ENCODE measurements at regions not wholly inside any gene's neighbourhood (a gene's known extent, or its start where the extent isn't known, plus 50 kb on each side); places are given as distances from the start of the nearest gene placed in this dataset.

GRCh38 chr7:156402255-156402654 is 238.3 kb upstream of the RNF32 start:
- TF ChIP-seq CTBP1 (IDR thresholded peaks at IDR 0.05; ENCODE audit: borderline replicate concordance), result no peak
- no peak for TF ChIP-seq BHLHE40 (IDR thresholded peaks at IDR 0.05; ENCODE audit: borderline replicate concordance)
- TF ChIP-seq FOXA1 (IDR thresholded peaks at IDR 0.05), result no peak
- no peak for TF ChIP-seq SUZ12 (IDR thresholded peaks at IDR 0.05)
- TF ChIP-seq, protein P1, sequence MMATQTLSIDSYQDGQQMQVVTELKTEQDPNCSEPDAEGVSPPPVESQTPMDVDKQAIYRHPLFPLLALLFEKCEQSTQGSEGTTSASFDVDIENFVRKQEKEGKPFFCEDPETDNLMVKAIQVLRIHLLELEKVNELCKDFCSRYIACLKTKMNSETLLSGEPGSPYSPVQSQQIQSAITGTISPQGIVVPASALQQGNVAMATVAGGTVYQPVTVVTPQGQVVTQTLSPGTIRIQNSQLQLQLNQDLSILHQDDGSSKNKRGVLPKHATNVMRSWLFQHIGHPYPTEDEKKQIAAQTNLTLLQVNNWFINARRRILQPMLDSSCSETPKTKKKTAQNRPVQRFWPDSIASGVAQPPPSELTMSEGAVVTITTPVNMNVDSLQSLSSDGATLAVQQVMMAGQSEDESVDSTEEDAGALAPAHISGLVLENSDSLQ (IDR thresholded peaks at IDR 0.05), result no peak
- TF ChIP-seq L3MBTL2 (conservative IDR thresholded peaks at IDR 0.05), result no peak
- no peak for TF ChIP-seq LEF1 (IDR thresholded peaks at IDR 0.05; ENCODE audit: borderline replicate concordance)
- TF ChIP-seq ARNT (IDR thresholded peaks at IDR 0.05), result no peak
- TF ChIP-seq ZNF384 (IDR thresholded peaks at IDR 0.05), result no peak
- no peak for TF ChIP-seq TARDBP (IDR thresholded peaks at IDR 0.05)
- no peak for TF ChIP-seq HDGF (IDR thresholded peaks at IDR 0.05; ENCODE audit: borderline replicate concordance)
- TF ChIP-seq FOXM1 (IDR thresholded peaks at IDR 0.05; ENCODE audit: borderline replicate concordance), result no peak
- no peak for TF ChIP-seq ELF4 (IDR thresholded peaks at IDR 0.05)
- ChIA-PET CTCF (no interaction called here), POLR2A (no interaction called here)
- DNase-seq (ENCODE audit: extremely low spot score), result no peak

- CTCF ChIA-PET, result no interaction called here
- no peak for DNase-seq (ENCODE audit: extremely low spot score)
- TF ChIP-seq HDGF (IDR thresholded peaks at IDR 0.05; ENCODE audit: borderline replicate concordance), result no peak
- TF ChIP-seq TARDBP (IDR thresholded peaks at IDR 0.05), result no peak
- no peak for TF ChIP-seq FOXK2 (IDR thresholded peaks at IDR 0.05)
- TF ChIP-seq FOXM1 (IDR thresholded peaks at IDR 0.05; ENCODE audit: borderline replicate concordance), result no peak
- TF ChIP-seq BHLHE40 (IDR thresholded peaks at IDR 0.05; ENCODE audit: borderline replicate concordance), result no peak
- no peak for TF ChIP-seq LEF1 (IDR thresholded peaks at IDR 0.05; ENCODE audit: borderline replicate concordance)
- TF ChIP-seq, protein P1 (IDR thresholded peaks at IDR 0.05), result no peak
- TF ChIP-seq ARNT (IDR thresholded peaks at IDR 0.05), result no peak
- no peak for TF ChIP-seq NFRKB (IDR thresholded peaks at IDR 0.05)
- no peak for TF ChIP-seq CTBP1 (IDR thresholded peaks at IDR 0.05; ENCODE audit: borderline replicate concordance)
- no peak for TF ChIP-seq SP1 (IDR thresholded peaks at IDR 0.05)
- no peak for TF ChIP-seq ELF4 (IDR thresholded peaks at IDR 0.05)
- POLR2A ChIA-PET, result no interaction called here
Measured at GRCh38 chr7:156401617-156402016, 239.0 kb upstream of the RNF32 start.

DNA sequence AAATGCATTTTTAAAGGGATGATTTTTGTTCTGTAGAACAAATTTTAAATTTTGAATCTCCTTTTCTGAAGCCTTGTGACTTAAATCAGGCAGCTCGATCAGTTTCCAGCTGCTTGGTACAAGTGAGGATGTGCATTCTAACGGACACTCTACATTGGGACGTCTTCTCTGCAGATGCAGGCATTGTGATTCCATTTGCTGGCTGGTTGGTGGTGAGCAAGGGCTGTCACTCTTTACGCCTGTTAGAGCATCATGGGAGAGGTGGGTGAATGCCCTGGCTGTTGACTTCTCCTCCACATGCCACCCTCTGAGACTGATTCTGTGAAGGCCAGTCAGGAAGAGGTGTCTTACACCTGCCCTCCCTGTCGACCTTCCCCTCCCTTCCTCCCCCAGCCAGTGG is 240.5 kb upstream of the RNF32 start:
- no peak for TF ChIP-seq FOXA1 (IDR thresholded peaks at IDR 0.05)
- no peak for TF ChIP-seq ELF4 (IDR thresholded peaks at IDR 0.05)
- TF ChIP-seq, protein P1 (IDR thresholded peaks at IDR 0.05), result no peak
- no peak for TF ChIP-seq FOXM1 (IDR thresholded peaks at IDR 0.05; ENCODE audit: borderline replicate concordance)
- no peak for TF ChIP-seq SUZ12 (IDR thresholded peaks at IDR 0.05)
- no peak for TF ChIP-seq HDGF (IDR thresholded peaks at IDR 0.05; ENCODE audit: borderline replicate concordance)
- no peak for TF ChIP-seq ARNT (IDR thresholded peaks at IDR 0.05)
- no peak for TF ChIP-seq TARDBP (IDR thresholded peaks at IDR 0.05)
- no peak for TF ChIP-seq ZNF384 (IDR thresholded peaks at IDR 0.05)
- no peak for TF ChIP-seq LEF1 (IDR thresholded peaks at IDR 0.05; ENCODE audit: borderline replicate concordance)
- TF ChIP-seq CTBP1 (IDR thresholded peaks at IDR 0.05; ENCODE audit: borderline replicate concordance), result no peak
- no peak for TF ChIP-seq L3MBTL2 (conservative IDR thresholded peaks at IDR 0.05)
- no peak for TF ChIP-seq BHLHE40 (IDR thresholded peaks at IDR 0.05; ENCODE audit: borderline replicate concordance)
- TF ChIP-seq NFRKB (IDR thresholded peaks at IDR 0.05), result no peak
- no peak for TF ChIP-seq SP1 (IDR thresholded peaks at IDR 0.05)
- no peak for TF ChIP-seq FOXK2 (IDR thresholded peaks at IDR 0.05)
- ChIA-PET POLR2A (no interaction called here), CTCF (no interaction called here)
- DNase-seq (ENCODE audit: extremely low spot score), result peak; percentile 4

DNA sequence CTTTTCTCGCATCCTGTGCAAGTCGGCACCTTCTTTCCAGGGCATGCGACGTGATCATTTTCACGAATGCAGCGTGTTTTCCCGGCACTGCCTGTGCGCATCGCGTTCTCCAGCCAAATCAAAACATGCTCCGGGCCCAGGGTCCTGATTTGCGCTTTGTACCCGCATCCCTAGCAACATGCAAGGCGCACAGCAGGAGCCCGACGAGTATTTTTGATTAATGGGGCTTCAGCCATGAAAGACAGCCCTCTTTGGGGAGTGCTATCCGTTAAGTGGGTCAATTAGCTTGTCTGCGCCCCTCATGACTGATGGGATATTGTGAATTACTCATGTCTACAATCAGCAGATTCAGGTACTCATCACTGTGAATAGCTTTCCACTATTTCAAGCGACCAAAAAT is 243.3 kb upstream of the RNF32 start:
- DNase-seq (ENCODE audit: extremely low spot score), result no peak
- ChIA-PET CTCF (no interaction called here), POLR2A (no interaction called here)
- TF ChIP-seq CTBP1 (IDR thresholded peaks at IDR 0.05; ENCODE audit: borderline replicate concordance) (no peak), FOXM1 (IDR thresholded peaks at IDR 0.05; ENCODE audit: borderline replicate concordance) (no peak), BHLHE40 (IDR thresholded peaks at IDR 0.05; ENCODE audit: borderline replicate concordance) (no peak), ELF4 (IDR thresholded peaks at IDR 0.05) (no peak), FOXK2 (IDR thresholded peaks at IDR 0.05) (no peak), ZNF384 (IDR thresholded peaks at IDR 0.05) (no peak), LEF1 (IDR thresholded peaks at IDR 0.05; ENCODE audit: borderline replicate concordance) (no peak), SUZ12 (IDR thresholded peaks at IDR 0.05) (no peak), ARNT (IDR thresholded peaks at IDR 0.05) (no peak), HDGF (IDR thresholded peaks at IDR 0.05; ENCODE audit: borderline replicate concordance) (no peak), FOXA1 (IDR thresholded peaks at IDR 0.05) (no peak)

DNA sequence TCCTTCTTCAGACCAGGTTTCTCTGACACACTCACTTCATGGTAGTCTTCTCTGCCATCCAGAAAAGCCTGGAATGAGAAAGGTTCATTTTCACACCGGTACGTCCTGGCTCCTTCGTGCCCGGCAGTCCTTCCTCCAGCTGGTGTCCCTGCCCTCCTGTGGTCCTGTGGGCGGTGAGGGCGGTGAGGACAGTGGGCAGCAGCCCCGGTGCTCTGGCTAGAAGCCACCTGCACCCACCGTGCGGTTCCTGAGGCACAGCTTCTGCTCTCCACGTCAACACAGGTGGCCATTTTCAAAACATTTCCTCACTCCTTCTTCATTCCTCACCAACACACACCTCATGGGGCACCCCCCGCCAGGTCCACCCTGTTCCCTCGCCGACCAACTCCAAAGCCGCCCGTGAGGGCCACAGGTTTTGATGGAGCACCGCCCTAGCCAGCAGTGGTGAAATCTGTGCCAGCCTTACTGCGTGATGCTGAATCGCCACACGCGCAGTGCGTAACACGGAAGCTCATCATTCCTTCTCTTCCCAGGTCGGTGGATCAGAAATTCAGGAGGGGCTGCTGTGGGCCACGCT is 251.4 kb upstream of the RNF32 start:
- ChIA-PET POLR2A (no interaction called here), CTCF (no interaction called here)
- DNase-seq (ENCODE audit: extremely low spot score), result no peak
- no peak for TF ChIP-seq FOXA1 (IDR thresholded peaks at IDR 0.05)

DNA sequence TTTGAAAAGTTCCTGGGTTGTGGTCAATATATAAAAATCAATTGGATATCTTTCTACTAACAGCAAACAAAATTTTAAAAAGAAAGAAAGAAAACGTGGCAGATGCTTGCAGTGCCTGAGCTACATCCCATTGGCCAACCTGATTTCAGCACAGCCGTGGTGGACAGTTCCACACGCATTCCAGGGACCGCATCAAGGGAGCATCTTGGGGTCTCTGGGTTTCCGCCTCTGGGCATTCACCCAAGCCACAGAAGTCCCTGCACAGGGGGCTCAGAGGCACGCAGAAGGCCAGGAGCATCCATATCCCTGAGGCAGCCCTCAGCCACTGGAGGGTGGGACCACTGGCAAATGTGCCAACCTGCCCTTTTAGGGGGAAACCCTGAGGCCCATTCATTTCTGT is 254.5 kb upstream of the RNF32 start:
- no peak for DNase-seq (ENCODE audit: extremely low spot score)
- POLR2A ChIA-PET, result no interaction called here
- TF ChIP-seq BHLHE40 (IDR thresholded peaks at IDR 0.05; ENCODE audit: borderline replicate concordance) (no peak), HDGF (IDR thresholded peaks at IDR 0.05; ENCODE audit: borderline replicate concordance) (no peak), L3MBTL2 (conservative IDR thresholded peaks at IDR 0.05) (no peak), SP1 (IDR thresholded peaks at IDR 0.05) (no peak), ZNF384 (IDR thresholded peaks at IDR 0.05) (no peak), FOXM1 (IDR thresholded peaks at IDR 0.05; ENCODE audit: borderline replicate concordance) (no peak), ELF4 (IDR thresholded peaks at IDR 0.05) (no peak), NFRKB (IDR thresholded peaks at IDR 0.05) (no peak), TARDBP (IDR thresholded peaks at IDR 0.05) (no peak), LEF1 (IDR thresholded peaks at IDR 0.05; ENCODE audit: borderline replicate concordance) (no peak), FOXA1 (IDR thresholded peaks at IDR 0.05) (no peak), SUZ12 (IDR thresholded peaks at IDR 0.05) (no peak), ARNT (IDR thresholded peaks at IDR 0.05) (no peak), CTBP1 (IDR thresholded peaks at IDR 0.05; ENCODE audit: borderline replicate concordance) (no peak), FOXK2 (IDR thresholded peaks at IDR 0.05) (no peak)
- TF ChIP-seq, protein P1 (IDR thresholded peaks at IDR 0.05), result no peak
- CTCF ChIA-PET, result no interaction called here
